Thoracic aorta (tissue), 2 donors: ENCODE measurements at regions not wholly inside any gene's neighbourhood (a gene's known extent, or its start where the extent isn't known, plus 50 kb on each side); places are given as distances from the start of the nearest gene placed in this dataset.
"Not testable (repeated sequence)": the region's sequence is repeated elsewhere in the genome, so short reads cannot be mapped to it uniquely, and the experiment has no call there.

Source experiments
- ATAC-seq: fragments of 150-250 bp; one replicate; pipeline ENCODE4 v1.8.0; 2017; ENCODE audit warnings: low read depth; ENCODE audit not compliant: insufficient number of reproducible peaks, low FRiP score
- DNase-seq: peaks from one replicate; pipeline ENCODE4 v3.0.0-alpha.2; 2020; ENCODE audit warnings: low spot score
- H3K27ac ChIP-seq, 2 donors: fragments of 200-600 bp; sonication (generic); 1 replicate in 1 of 2; 2 replicates in 1 of 2; pipeline ENCODE4 v1.5.1; 2016; ENCODE audit warnings: mild to moderate bottlenecking in 2 of 2, moderate library complexity in 2 of 2
- H3K27me3 ChIP-seq: fragments of 200-600 bp; sonication (generic); replicated peaks from 2 replicates; pipeline ENCODE4 v1.6.0; 2016; ENCODE audit warnings: mild to moderate bottlenecking; ENCODE audit not compliant: insufficient read depth
- H3K36me3 ChIP-seq: fragments of 200-600 bp; sonication (generic); one replicate; pipeline ENCODE4 v1.5.1; 2016
- H3K4me1 ChIP-seq, 2 donors: fragments of 200-600 bp; sonication (generic); 1 replicate in 1 of 2; 2 replicates in 1 of 2; pipeline versions ENCODE4 v1.5.1 to v1.6.0; 2016; ENCODE audit warnings: low read depth in 2 of 2, mild to moderate bottlenecking in 1 of 2; ENCODE audit not compliant: control insufficient read depth in 1 of 2
- H3K4me3 ChIP-seq: fragments of 200-600 bp; sonication (generic); 2 replicates; pipeline ENCODE4 v1.5.1; 2016; ENCODE audit warnings: mild to moderate bottlenecking
- H3K9me3 ChIP-seq: fragments of 200-600 bp; sonication (generic); 2 replicates; pipeline ENCODE4 v1.5.1; 2016

DNA sequence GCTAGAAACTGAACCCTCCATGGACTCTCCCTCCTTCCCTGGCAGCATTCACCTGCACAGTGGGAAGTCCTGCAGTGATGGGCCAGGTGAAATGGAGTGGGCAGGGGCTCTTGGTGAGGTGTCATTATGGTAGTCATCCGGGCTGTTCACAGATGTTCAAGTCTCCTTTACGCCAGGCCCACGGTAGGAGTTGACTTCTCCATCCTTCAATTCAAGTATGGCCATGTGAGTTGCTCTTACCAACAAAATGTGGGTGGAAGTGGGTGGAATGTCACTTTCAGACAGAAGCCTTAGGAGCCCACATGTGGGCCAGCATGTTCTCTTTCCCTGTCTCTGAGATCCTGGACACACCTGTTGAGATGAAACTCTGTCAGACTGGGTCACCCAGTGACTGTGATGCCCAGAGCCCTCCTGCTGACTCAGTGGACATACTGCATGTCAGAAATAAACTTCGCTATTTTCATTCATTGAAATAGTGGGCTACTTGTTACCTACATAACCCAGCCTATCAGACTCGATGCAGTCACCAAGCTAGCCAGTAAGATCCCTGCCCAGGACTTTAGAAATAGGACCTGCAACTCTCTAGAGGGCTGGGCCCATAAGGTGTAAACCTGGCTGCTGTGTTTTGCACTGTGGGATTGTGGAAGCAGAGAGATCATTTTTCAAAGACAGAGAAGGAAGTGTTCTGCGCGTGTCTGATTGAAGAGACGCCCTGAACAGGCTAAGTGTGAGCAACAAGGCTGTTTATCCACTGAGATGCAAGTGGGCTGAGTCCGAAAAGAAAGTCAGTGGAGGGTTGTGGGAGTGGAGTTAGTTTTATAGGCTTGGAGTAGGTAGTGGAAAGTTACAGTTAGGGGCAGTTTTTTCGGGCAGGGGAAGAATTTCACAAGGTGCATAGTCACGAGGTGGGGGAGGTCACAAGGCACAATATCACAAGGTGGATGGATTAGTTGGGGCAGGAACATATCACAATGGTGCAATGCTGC lies 174.4 kb downstream of the TRIM43 start:
- not testable (repeated sequence) for DNase-seq, H3K36me3 ChIP-seq, H3K27me3 ChIP-seq, H3K4me1 ChIP-seq, H3K27ac ChIP-seq, ATAC-seq, H3K9me3 ChIP-seq, H3K4me3 ChIP-seq

GRCh38 chr2:95767531-95767930 lies 175.7 kb downstream of the TRIM43 start:
- DNase-seq, ATAC-seq, H3K27me3 ChIP-seq, H3K9me3 ChIP-seq, H3K4me3 ChIP-seq, H3K36me3 ChIP-seq, H3K4me1 ChIP-seq, H3K27ac ChIP-seq: not testable (repeated sequence)

DNA sequence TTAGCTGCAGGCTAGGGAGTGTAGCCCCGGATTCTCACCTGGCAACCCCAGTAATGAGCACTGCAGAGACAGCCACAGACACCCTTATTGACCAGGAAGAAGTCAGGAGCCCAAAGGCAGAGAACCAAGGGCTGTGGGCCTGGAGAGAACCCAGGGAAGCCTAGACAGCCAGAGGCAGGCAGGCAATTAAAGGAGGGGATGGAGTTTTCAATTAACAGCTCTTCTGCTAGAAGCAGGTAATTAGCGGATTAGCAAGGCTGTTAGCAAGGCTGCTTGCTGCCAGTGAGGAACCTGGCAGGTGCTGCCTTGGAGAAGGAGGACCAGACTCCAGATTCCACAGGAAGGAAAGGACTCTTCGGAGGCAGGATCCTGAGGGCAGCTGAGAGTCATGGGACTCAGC lies 176.1 kb downstream of the TRIM43 start:
- not testable (repeated sequence) for DNase-seq, H3K36me3 ChIP-seq, ATAC-seq, H3K4me3 ChIP-seq, H3K4me1 ChIP-seq, H3K9me3 ChIP-seq, H3K27ac ChIP-seq, H3K27me3 ChIP-seq

DNA sequence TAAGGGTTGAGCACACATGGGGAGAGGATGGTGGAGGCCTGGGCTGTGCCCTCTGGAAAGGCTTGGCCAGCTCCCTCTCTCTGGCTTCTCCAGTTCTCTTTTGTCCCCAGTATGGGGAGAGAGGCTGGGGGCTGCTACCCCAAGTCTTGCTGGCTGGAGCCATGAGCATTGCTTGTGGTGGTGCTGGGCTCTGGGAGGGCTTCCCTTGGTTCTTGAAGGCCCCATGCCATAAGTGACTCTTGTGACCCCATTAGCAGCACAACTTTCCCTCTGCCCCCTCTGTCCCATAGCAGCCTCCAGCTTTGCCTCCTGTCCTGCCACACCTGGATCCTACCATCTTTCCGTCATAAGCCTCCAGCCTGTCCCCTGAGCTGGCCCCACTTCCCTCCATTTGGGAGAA lies 177.5 kb downstream of the TRIM43 start:
- DNase-seq, ATAC-seq: not testable (repeated sequence)

GRCh38 chr2:95770726-95771125 lies 178.9 kb downstream of the TRIM43 start:
- not testable (repeated sequence) for H3K9me3 ChIP-seq, DNase-seq

More for the DNA sequence above, 177.5 kb downstream of the TRIM43 start:
- not testable (repeated sequence) for H3K27ac ChIP-seq, H3K9me3 ChIP-seq, H3K4me1 ChIP-seq, H3K4me3 ChIP-seq, H3K36me3 ChIP-seq, H3K27me3 ChIP-seq

GRCh38 chr2:95774322-95775192 lies 182.8 kb downstream of the TRIM43 start:
- H3K36me3 ChIP-seq, H3K4me1 ChIP-seq, ATAC-seq, H3K27ac ChIP-seq, H3K4me3 ChIP-seq, H3K27me3 ChIP-seq, H3K9me3 ChIP-seq, DNase-seq: not testable (repeated sequence)

More at GRCh38 chr2:95770726-95771125, 178.9 kb downstream of the TRIM43 start:
- H3K27me3 ChIP-seq, H3K27ac ChIP-seq, H3K4me3 ChIP-seq, H3K36me3 ChIP-seq, ATAC-seq, H3K4me1 ChIP-seq: not testable (repeated sequence)

DNA sequence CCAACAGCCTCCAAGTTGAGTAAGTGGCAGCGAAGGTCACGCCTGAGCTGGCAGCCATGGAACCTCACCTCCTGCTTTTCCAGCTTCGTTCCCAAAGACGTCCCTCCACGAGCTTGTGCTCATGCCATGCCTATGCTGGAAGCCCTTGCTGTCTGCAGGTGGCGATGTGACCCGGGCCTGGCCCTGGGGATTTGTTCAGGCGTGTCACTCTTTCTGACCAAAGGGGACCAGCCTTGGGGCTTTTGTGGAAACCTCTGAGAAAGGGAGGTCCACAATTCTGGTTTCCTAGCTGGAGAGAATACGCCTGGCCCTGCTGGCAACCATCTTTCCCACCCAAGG lies 183.4 kb downstream of the TRIM43 start:
- not testable (repeated sequence) for ATAC-seq, H3K27me3 ChIP-seq, H3K4me1 ChIP-seq, H3K4me3 ChIP-seq, DNase-seq, H3K27ac ChIP-seq, H3K36me3 ChIP-seq, H3K9me3 ChIP-seq
